ENCODE measurements at regions not wholly inside any gene's neighbourhood (a gene's known extent, or its start where the extent isn't known, plus 50 kb on each side); places are given as distances from the start of the nearest gene placed in this dataset.

- TF ChIP-seq POLR2A (IDR thresholded peaks at IDR 0.05) (no peak), CTCF (IDR thresholded peaks at IDR 0.05) (no peak), POLR2AphosphoS5 (IDR thresholded peaks at IDR 0.05; ENCODE audit: insufficient read depth in 1 of 2, low read depth in 1 of 2) (no peak)
Observed at GRCh38 chr10:55200020-55200419, 399.0 kb upstream of the PCDH15 start.

Data from vagina (tissue), 2 donors.